H1 (cell line): ENCODE measurements at regions not wholly inside any gene's neighbourhood (a gene's known extent, or its start where the extent isn't known, plus 50 kb on each side); places are given as distances from the start of the nearest gene placed in this dataset.

Experiments used
- MAFK ChIP-seq: IDR thresholded peaks from 2 replicates; pipeline ENCODE4 v1.6.1; 2012; ENCODE audit warnings: low read depth, mild to moderate bottlenecking, improper control_type of control experiment, low read length
- PHF8 ChIP-seq: fragments of 200-600 bp; sonication (generic); conservative IDR thresholded peaks from 2 replicates; pipeline ENCODE4 v1.7.1; 2012; ENCODE audit warnings: low read depth, mild to moderate bottlenecking, inconsistent platforms, low read length, moderate library complexity
- POLR2AphosphoS5 ChIP-seq: IDR thresholded peaks from 2 replicates; pipeline ENCODE4 v1.6.1; 2011; ENCODE audit warnings: low read depth, low read length
- RBBP5 ChIP-seq: IDR thresholded peaks from 2 replicates; pipeline ENCODE4 v1.7.1; 2012; ENCODE audit warnings: low read depth, mild to moderate bottlenecking, inconsistent platforms, low read length, moderate library complexity, borderline replicate concordance
- RNF2 ChIP-seq: fragments of 200-900, 300-1000 bp; sonication (generic); IDR thresholded peaks from 2 replicates; pipeline ENCODE4 v1.7.1; 2016; ENCODE audit warnings: borderline replicate concordance, low read depth, mild to moderate bottlenecking, antibody characterized with exemption, low read length; ENCODE audit not compliant: poor library complexity, severe bottlenecking; ENCODE audit errors: missing control alignments
- TAF1 ChIP-seq: IDR thresholded peaks from 2 replicates; pipeline ENCODE4 v1.6.1; 2011; ENCODE audit warnings: mild to moderate bottlenecking, low read depth, low read length
- TBP ChIP-seq: IDR thresholded peaks from 2 replicates; pipeline ENCODE4 v1.6.1; 2011; ENCODE audit warnings: low read depth, low read length, improper control_type of control experiment
- YY1 ChIP-seq: IDR thresholded peaks from 2 replicates; pipeline ENCODE4 v1.6.1; 2011; ENCODE audit warnings: low read depth, mild to moderate bottlenecking, low read length
- TF ChIP-seq, protein P1 (sequence below), 3 experiments: IDR thresholded peaks; 1 replicate in 2 of 3; 2 replicates in 1 of 3; pipeline versions ENCODE4 v1.5.1 to v1.6.1; 2011; ENCODE audit warnings: low read length in 3 of 3, mild to moderate bottlenecking in 3 of 3, inconsistent platforms in 2 of 3, low read depth in 1 of 3, moderate library complexity in 1 of 3; ENCODE audit not compliant: insufficient read depth in 1 of 3; ENCODE audit errors: control extremely low read depth in 1 of 3

DNA sequence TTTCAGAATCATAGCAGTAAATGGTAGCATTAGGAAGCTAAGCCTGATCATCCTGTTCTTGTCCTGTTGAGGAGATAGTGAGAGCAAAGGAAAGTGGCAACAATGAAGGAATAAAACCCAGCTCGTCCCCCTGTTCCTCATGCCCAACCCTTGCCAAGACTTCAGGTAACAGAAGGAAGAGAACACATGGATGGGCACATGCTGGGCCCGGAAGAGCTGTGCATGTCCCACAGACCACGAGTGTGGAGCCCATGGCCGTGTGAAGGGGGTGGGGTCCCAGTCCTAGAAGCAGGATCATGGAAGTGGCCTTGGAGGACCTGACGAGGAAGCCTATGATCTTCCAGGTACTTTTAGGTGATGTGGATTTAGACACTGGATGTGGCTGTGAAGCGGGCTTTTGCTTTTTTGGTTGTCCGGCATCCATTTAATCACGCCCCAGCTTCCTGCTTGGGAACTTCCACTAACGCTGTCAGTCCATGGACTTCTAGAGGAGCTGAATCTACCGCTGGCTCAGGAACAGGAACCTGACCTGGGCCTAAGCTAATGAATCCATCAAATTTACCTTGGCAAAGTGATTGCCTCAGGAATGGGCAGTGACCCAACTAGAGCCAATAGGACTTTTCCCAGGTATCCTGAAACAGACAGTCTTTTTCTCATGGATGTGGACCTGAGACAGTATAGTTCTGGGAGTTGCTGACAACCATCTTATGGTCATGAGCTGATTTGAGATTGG is 79.3 kb upstream of the ARMC2 start:
- TF ChIP-seq, protein P1, sequence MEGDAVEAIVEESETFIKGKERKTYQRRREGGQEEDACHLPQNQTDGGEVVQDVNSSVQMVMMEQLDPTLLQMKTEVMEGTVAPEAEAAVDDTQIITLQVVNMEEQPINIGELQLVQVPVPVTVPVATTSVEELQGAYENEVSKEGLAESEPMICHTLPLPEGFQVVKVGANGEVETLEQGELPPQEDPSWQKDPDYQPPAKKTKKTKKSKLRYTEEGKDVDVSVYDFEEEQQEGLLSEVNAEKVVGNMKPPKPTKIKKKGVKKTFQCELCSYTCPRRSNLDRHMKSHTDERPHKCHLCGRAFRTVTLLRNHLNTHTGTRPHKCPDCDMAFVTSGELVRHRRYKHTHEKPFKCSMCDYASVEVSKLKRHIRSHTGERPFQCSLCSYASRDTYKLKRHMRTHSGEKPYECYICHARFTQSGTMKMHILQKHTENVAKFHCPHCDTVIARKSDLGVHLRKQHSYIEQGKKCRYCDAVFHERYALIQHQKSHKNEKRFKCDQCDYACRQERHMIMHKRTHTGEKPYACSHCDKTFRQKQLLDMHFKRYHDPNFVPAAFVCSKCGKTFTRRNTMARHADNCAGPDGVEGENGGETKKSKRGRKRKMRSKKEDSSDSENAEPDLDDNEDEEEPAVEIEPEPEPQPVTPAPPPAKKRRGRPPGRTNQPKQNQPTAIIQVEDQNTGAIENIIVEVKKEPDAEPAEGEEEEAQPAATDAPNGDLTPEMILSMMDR (IDR thresholded peaks at IDR 0.05; ENCODE audit: control extremely low read depth in 1 of 3, insufficient read depth in 1 of 3, low read depth in 1 of 3, low read length in 3 of 3), result no peak
- no peak for TF ChIP-seq RBBP5
- no peak for TF ChIP-seq TAF1
- TF ChIP-seq POLR2AphosphoS5, result no peak
- TF ChIP-seq YY1, result no peak
- TF ChIP-seq RNF2, result no peak
- no peak for TF ChIP-seq PHF8
- TF ChIP-seq TBP, result no peak
- TF ChIP-seq MAFK, result no peak
